Gastroesophageal sphincter (tissue), 4 donors: ENCODE measurements at regions not wholly inside any gene's neighbourhood (a gene's known extent, or its start where the extent isn't known, plus 50 kb on each side); places are given as distances from the start of the nearest gene placed in this dataset.

Experiments
- ATAC-seq: fragments of 150-250 bp; one replicate; pipeline ENCODE4 v1.9.1; 2016; ENCODE audit warnings: mild to moderate bottlenecking, moderate library complexity
- H3K27ac ChIP-seq, 4 donors: fragments of 200-600 bp; sonication (generic) in 3 of 4; 1 replicate in 3 of 4; 2 replicates in 1 of 4; pipeline ENCODE4 v1.5.1; 2016 to 2019
- H3K27me3 ChIP-seq: fragments of 200-600 bp; sonication (generic); one replicate; pipeline ENCODE4 v1.5.1; 2019
- H3K36me3 ChIP-seq, 2 donors: fragments of 200-600 bp; sonication (generic); one replicate each; pipeline ENCODE4 v1.5.1; 2019; ENCODE audit warnings: control low read depth in 1 of 2
- H3K4me1 ChIP-seq, 3 donors: fragments of 200-600 bp; sonication (generic); 1 replicate in 2 of 3; 2 replicates in 1 of 3; pipeline ENCODE4 v1.5.1; 2016 to 2019; ENCODE audit warnings: control low read depth in 2 of 3
- H3K4me3 ChIP-seq, 2 donors: fragments of 200-600 bp; sonication (generic); one replicate each; pipeline ENCODE4 v1.5.1; 2019; ENCODE audit warnings: mild to moderate bottlenecking in 1 of 2, moderate library complexity in 1 of 2
- H3K9me3 ChIP-seq, 3 donors: fragments of 200-600 bp; sonication (generic); one replicate each; pipeline ENCODE4 v1.5.1; 2017 to 2019; ENCODE audit warnings: control low read depth in 2 of 3
- EP300 ChIP-seq: sonication (generic); formaldehyde crosslinking; IDR thresholded peaks from one replicate; pipeline ENCODE4 v1.6.1; 2017; ENCODE audit warnings: antibody characterized with exemption, mild to moderate bottlenecking
- POLR2A ChIP-seq, 2 donors: fragments of 450-650 bp; IDR thresholded peaks; one replicate each; pipeline ENCODE4 v1.6.1; 2017; ENCODE audit warnings: antibody characterized with exemption in 2 of 2, mild to moderate bottlenecking in 2 of 2, moderate library complexity in 1 of 2
- POLR2AphosphoS5 ChIP-seq: sonication (generic); formaldehyde crosslinking; IDR thresholded peaks from one replicate; pipeline ENCODE4 v1.6.1; 2017; ENCODE audit warnings: antibody characterized with exemption
- WGBS, 2 donors: methylation state at CpG; one replicate each; pipeline ENCODE4 v1.1.5; 2018; ENCODE audit warnings: low coverage in 1 of 2; 5-methylcytosine and 5-hydroxymethylcytosine counted together
- TF ChIP-seq, protein P1 (sequence below), 4 experiments: fragments of 200-600 bp in 2 of 4; fragments of 450-650 bp in 2 of 4; sonication (generic) in 1 of 4; IDR thresholded peaks; one replicate each; pipeline ENCODE4 v1.5.1; 2017 to 2019; ENCODE audit warnings: antibody characterized with exemption in 4 of 4, mild to moderate bottlenecking in 2 of 4, moderate library complexity in 2 of 4

GRCh38 chr4:84177831-84178542, 321.1 kb downstream of the NKX6-1 start:
- TF ChIP-seq, protein P1, sequence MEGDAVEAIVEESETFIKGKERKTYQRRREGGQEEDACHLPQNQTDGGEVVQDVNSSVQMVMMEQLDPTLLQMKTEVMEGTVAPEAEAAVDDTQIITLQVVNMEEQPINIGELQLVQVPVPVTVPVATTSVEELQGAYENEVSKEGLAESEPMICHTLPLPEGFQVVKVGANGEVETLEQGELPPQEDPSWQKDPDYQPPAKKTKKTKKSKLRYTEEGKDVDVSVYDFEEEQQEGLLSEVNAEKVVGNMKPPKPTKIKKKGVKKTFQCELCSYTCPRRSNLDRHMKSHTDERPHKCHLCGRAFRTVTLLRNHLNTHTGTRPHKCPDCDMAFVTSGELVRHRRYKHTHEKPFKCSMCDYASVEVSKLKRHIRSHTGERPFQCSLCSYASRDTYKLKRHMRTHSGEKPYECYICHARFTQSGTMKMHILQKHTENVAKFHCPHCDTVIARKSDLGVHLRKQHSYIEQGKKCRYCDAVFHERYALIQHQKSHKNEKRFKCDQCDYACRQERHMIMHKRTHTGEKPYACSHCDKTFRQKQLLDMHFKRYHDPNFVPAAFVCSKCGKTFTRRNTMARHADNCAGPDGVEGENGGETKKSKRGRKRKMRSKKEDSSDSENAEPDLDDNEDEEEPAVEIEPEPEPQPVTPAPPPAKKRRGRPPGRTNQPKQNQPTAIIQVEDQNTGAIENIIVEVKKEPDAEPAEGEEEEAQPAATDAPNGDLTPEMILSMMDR (IDR thresholded peaks at IDR 0.05), result no peak
- no peak for TF ChIP-seq EP300
- TF ChIP-seq POLR2A (IDR thresholded peaks at IDR 0.05), result no peak
- no peak for TF ChIP-seq POLR2AphosphoS5
- 11 to 18% methylated on average over 4 to 5 of the region's 5 CpGs for WGBS, 2 donors
- ATAC-seq, result peak; percentile 65
- Histone ChIP-seq H3K4me1 (peaks cover 0 to 32% (median 0%) of the 10 kb centered on the region in 3 donors), H3K9me3 (no peaks in the 10 kb centered on the region), H3K36me3 (no peaks in the 10 kb centered on the region), H3K27ac (peak overlapping the region; percentile 24 to 59 (median 30)), H3K27me3 (no peaks in the 10 kb centered on the region), H3K4me3 (no peak overlapping the region)

DNA sequence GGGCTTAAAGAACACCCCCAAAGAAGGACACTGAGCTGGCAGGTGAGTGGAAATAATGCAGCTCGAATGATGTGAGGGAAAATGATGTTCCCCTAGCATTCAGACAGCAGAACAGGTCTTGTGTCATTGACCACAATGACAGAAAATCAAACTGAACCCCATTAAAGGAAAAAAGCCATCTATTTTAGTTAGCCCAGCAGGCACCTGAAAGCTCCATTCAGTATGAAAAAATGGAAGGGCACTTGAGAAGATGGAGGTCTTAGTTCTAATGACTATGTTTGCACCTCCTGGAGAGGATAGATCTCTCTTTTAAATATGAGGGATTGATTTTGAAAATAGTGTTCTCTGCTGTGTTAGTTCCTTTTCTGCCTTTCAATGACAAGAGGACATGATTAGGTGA, 323.1 kb downstream of the NKX6-1 start:
- WGBS, 2 donors, result 90 to 100% methylated on average over 1 of the region's 1 CpG
- peak overlapping the region in 1 of 4 donors; percentile 24 for H3K27ac ChIP-seq
- peaks cover 0 to 42% (median 0%) of the 10 kb centered on the region in 3 donors for H3K4me1 ChIP-seq
- no peak overlapping the region for H3K4me3 ChIP-seq
- H3K9me3 ChIP-seq, result no peaks in the 10 kb centered on the region
- no peaks in the 10 kb centered on the region for H3K27me3 ChIP-seq
- H3K36me3 ChIP-seq, result no peaks in the 10 kb centered on the region
- ATAC-seq, result no peak
- TF ChIP-seq POLR2A (IDR thresholded peaks at IDR 0.05) (no peak), POLR2AphosphoS5 (no peak), EP300 (no peak)
- TF ChIP-seq, protein P1 (IDR thresholded peaks at IDR 0.05), result no peak

DNA sequence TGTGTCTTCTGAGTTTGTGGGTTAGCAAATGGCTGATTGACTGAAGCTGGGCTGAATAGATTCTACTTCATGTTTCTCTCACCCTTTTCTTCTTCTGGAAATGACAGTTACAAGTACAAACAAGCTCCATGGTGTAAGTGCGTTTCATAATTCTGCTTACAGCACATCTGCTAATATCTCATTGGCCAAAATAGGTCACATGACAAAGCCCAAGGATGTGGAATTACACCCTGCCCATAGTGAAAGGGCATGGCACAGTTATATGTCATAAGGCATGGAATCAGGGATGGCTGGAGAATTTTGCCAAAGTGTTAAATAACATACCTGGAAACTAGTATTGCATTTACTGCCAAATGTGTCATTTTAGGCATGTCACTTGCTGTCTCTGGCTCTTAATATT, 327.2 kb downstream of the NKX6-1 start:
- Histone ChIP-seq H3K4me1 (peaks cover 0 to 26% (median 0%) of the 10 kb centered on the region in 3 donors), H3K27ac (no peak overlapping the region), H3K27me3 (no peaks in the 10 kb centered on the region), H3K36me3 (no peaks in the 10 kb centered on the region), H3K9me3 (no peaks in the 10 kb centered on the region), H3K4me3 (no peak overlapping the region)
- no peak for ATAC-seq
- TF ChIP-seq EP300 (no peak), POLR2A (IDR thresholded peaks at IDR 0.05) (no peak), POLR2AphosphoS5 (no peak)
- TF ChIP-seq, protein P1 (IDR thresholded peaks at IDR 0.05), result no peak
- WGBS, 2 donors, result 78 to 90% methylated on average over 1 of the region's 1 CpG

GRCh38 chr4:84167564-84167963, 331.5 kb downstream of the NKX6-1 start:
- Histone ChIP-seq H3K36me3 (no peaks in the 10 kb centered on the region), H3K27ac (no peak overlapping the region), H3K4me1 (peaks cover 0 to 20% (median 0%) of the 10 kb centered on the region in 3 donors), H3K4me3 (no peak overlapping the region), H3K9me3 (no peaks in the 10 kb centered on the region), H3K27me3 (no peaks in the 10 kb centered on the region)
- 40 to 58% methylated on average over 4 of the region's 4 CpGs for WGBS, 2 donors
- TF ChIP-seq, protein P1 (IDR thresholded peaks at IDR 0.05), result no peak
- TF ChIP-seq EP300, result no peak
- no peak for TF ChIP-seq POLR2A (IDR thresholded peaks at IDR 0.05)
- no peak for TF ChIP-seq POLR2AphosphoS5
- no peak for ATAC-seq

DNA sequence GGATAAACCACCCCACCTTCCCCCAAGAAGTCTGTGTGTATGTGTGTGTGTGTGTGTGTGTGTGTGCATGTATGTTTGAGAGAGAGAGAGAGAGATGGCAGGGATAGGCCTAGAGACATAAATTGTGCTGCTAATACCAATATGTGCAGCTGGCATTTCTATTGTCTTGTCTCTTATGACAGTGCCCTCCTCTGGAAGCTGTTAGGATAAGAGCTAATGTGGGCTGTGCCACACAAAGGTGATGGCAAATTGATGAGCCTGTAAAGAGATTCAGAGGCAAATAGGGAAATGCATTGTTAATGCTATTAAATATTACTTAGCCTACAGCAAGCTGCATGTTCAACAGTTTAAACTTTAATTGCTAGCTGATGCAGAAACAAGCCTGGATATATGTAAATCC, 332.0 kb downstream of the NKX6-1 start:
- TF ChIP-seq POLR2AphosphoS5 (no peak), EP300 (no peak), POLR2A (IDR thresholded peaks at IDR 0.05) (no peak)
- TF ChIP-seq, protein P1 (IDR thresholded peaks at IDR 0.05), result no peak
- Histone ChIP-seq H3K27me3 (no peaks in the 10 kb centered on the region), H3K4me1 (peaks cover 0 to 20% (median 0%) of the 10 kb centered on the region in 3 donors), H3K27ac (no peak overlapping the region), H3K4me3 (no peak overlapping the region), H3K9me3 (no peaks in the 10 kb centered on the region), H3K36me3 (no peaks in the 10 kb centered on the region)
- ATAC-seq, result no peak
